ENCODE measurements at regions not wholly inside any gene's neighbourhood (a gene's known extent, or its start where the extent isn't known, plus 50 kb on each side); places are given as distances from the start of the nearest gene placed in this dataset.
"Not testable (repeated sequence)": the region's sequence is repeated elsewhere in the genome, so short reads cannot be mapped to it uniquely, and the experiment has no call there.

- H3K9ac ChIP-seq (ENCODE audit: low read length) = no peak overlapping the region
- no peaks in the 10 kb centered on the region for H3K36me3 ChIP-seq (ENCODE audit: control insufficient read depth, insufficient read depth, low read length, severe bottlenecking)
- H3K9me3 ChIP-seq (ENCODE audit: control insufficient read depth, low read length) = no peaks in the 10 kb centered on the region
- H3K4me3 ChIP-seq (ENCODE audit: low read length) = no peak overlapping the region
- peaks cover 24% of the 10 kb centered on the region for H3K4me1 ChIP-seq (ENCODE audit: control insufficient read depth, insufficient read depth, low read length)
- H3K27me3 ChIP-seq (replicated peaks; ENCODE audit: control insufficient read depth, insufficient read depth, low read length) = no peaks in the 10 kb centered on the region
- no peak for DNase-seq (ENCODE audit: low read depth)
Measured at GRCh38 chr16:26985100-26986065, 81.3 kb upstream of the C16orf82 start.

DNA sequence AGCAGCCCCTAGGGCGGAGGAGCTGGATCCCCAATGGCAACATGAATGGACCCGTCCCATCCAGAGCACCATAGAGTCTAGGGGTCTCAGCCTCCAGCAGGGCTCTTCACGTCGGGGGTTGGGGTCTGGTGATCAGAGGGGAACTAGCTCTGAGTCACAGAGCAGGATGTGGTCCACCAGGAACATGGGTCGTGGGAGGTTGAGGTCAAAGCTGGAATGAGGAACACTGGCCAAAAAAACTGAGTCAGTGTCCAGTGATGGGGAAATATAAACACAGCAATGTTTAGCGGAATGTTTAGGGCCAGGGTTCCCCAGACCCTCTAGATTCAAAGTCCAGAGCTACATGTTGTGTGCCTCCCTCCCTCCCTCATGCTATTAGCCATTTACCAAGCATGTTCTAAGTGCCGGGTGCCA, 79.1 kb upstream of the C16orf82 start:
- Histone ChIP-seq H3K36me3 (ENCODE audit: control insufficient read depth, insufficient read depth, low read length, severe bottlenecking) (no peaks in the 10 kb centered on the region), H3K9ac (ENCODE audit: low read length) (no peak overlapping the region), H3K9me3 (ENCODE audit: control insufficient read depth, low read length) (no peaks in the 10 kb centered on the region), H3K4me3 (ENCODE audit: low read length) (no peak overlapping the region), H3K27me3 (replicated peaks; ENCODE audit: control insufficient read depth, insufficient read depth, low read length) (no peaks in the 10 kb centered on the region), H3K4me1 (ENCODE audit: control insufficient read depth, insufficient read depth, low read length) (peaks cover 24% of the 10 kb centered on the region)
- peak; percentile 2 for DNase-seq (ENCODE audit: low read depth)

GRCh38 chr16:26988186-26988585, 78.5 kb upstream of the C16orf82 start:
- no peak overlapping the region for H3K9ac ChIP-seq (ENCODE audit: low read length)
- H3K4me3 ChIP-seq (ENCODE audit: low read length) = no peak overlapping the region
- no peaks in the 10 kb centered on the region for H3K36me3 ChIP-seq (ENCODE audit: control insufficient read depth, insufficient read depth, low read length, severe bottlenecking)
- no peak for DNase-seq (ENCODE audit: low read depth)
- no peaks in the 10 kb centered on the region for H3K27me3 ChIP-seq (replicated peaks; ENCODE audit: control insufficient read depth, insufficient read depth, low read length)
- H3K4me1 ChIP-seq (ENCODE audit: control insufficient read depth, insufficient read depth, low read length) = peaks cover 28% of the 10 kb centered on the region
- no peaks in the 10 kb centered on the region for H3K9me3 ChIP-seq (ENCODE audit: control insufficient read depth, low read length)

- H3K9me3 ChIP-seq (ENCODE audit: control insufficient read depth, low read length); H3K9ac ChIP-seq (ENCODE audit: low read length); H3K4me3 ChIP-seq (ENCODE audit: low read length); H3K27me3 ChIP-seq (replicated peaks; ENCODE audit: control insufficient read depth, insufficient read depth, low read length); DNase-seq (ENCODE audit: low read depth); H3K36me3 ChIP-seq (ENCODE audit: control insufficient read depth, insufficient read depth, low read length, severe bottlenecking): not testable (repeated sequence)
- peaks cover 35% of the 10 kb centered on the region for H3K4me1 ChIP-seq (ENCODE audit: control insufficient read depth, insufficient read depth, low read length)
Measured at GRCh38 chr16:26990384-26991120, 76.2 kb upstream of the C16orf82 start.

DNA sequence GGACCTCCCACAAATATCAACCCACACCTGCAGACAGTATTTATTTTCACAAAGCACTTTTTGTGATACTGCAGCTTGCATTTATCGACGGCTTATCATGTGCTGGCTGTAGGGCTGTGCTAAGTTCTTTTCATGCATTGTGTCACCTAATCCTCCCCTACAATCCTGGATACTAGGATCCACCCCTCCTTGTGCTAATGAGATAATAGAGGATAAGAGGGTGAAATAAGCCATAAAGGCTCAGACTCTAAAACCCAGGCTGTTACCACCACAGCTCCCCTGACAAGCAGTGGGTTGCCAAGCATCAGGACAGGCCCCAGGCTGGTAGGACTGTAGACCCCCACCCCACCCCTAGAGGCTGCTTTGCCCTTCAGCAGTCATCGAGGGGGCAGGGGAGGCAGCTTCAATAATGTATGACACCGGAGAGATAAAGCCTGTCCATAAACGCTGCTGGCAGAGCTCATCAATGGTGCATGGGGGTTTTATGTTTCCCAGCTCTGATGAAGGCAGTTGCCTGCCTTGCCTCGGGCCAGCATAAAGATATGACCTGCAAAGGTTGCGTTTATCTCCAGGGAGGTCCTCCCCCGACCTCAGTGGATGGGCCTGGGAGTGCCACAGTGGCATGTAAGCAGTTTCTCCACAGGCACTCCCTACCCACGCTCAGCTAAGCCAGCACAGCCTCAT, 73.9 kb upstream of the C16orf82 start:
- no peaks in the 10 kb centered on the region for H3K36me3 ChIP-seq (ENCODE audit: control insufficient read depth, insufficient read depth, low read length, severe bottlenecking)
- peaks cover 9% of the 10 kb centered on the region for H3K9me3 ChIP-seq (ENCODE audit: control insufficient read depth, low read length)
- peaks cover 22% of the 10 kb centered on the region for H3K4me1 ChIP-seq (ENCODE audit: control insufficient read depth, insufficient read depth, low read length)
- DNase-seq (ENCODE audit: low read depth) = no peak
- H3K9ac ChIP-seq (ENCODE audit: low read length) = no peak overlapping the region
- H3K27me3 ChIP-seq (replicated peaks; ENCODE audit: control insufficient read depth, insufficient read depth, low read length) = no peaks in the 10 kb centered on the region
- H3K4me3 ChIP-seq (ENCODE audit: low read length) = no peak overlapping the region

DNA sequence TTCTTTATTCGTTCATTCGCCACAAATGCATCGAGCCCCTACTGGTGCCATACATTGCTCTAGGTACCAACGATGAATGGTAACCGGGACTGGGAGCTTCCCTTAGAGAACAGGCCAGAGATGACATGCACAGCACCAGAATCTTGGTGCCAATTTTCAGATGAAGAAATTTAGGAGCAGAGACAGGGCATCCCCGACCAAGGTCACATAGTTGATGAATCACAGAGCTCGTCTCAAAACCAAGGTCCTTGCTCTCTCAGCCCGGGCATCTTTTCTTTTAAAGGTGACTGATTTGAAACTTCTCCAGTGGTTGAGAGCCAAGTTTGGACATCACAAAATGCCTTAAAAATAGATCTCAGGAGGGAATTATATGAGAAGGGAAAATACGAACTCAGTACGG, 73.2 kb upstream of the C16orf82 start:
- H3K27me3 ChIP-seq (replicated peaks; ENCODE audit: control insufficient read depth, insufficient read depth, low read length) = peaks cover under 1% of the 10 kb centered on the region
- DNase-seq (ENCODE audit: low read depth) = peak; percentile 1
- no peak overlapping the region for H3K9ac ChIP-seq (ENCODE audit: low read length)
- peak overlapping the region; percentile 29 for H3K4me3 ChIP-seq (ENCODE audit: low read length)
- H3K36me3 ChIP-seq (ENCODE audit: control insufficient read depth, insufficient read depth, low read length, severe bottlenecking) = no peaks in the 10 kb centered on the region
- H3K9me3 ChIP-seq (ENCODE audit: control insufficient read depth, low read length) = peaks cover 9% of the 10 kb centered on the region
- H3K4me1 ChIP-seq (ENCODE audit: control insufficient read depth, insufficient read depth, low read length) = peaks cover 16% of the 10 kb centered on the region

DNA sequence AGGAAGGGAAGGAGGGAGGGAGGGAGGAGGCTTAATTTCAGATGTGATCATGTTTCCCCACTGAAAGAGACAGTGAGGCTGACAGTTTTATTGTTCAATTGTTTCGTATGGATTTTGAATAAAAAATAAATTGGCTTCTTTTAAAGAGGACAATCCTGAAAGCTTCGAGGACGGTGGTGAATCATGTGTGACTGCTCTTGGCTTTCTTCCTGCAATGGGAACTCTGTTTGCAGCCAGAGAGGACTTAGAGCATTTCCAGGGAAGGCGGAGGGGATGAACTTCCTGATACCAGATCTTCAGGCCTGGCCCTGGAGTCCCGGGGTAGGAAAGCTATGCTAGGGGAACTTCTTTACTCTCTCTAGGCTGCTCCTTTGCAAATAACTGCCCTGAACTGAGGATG, 72.8 kb upstream of the C16orf82 start:
- no peaks in the 10 kb centered on the region for H3K36me3 ChIP-seq (ENCODE audit: control insufficient read depth, insufficient read depth, low read length, severe bottlenecking)
- peak; percentile 8 for DNase-seq (ENCODE audit: low read depth)
- H3K4me3 ChIP-seq (ENCODE audit: low read length) = peak overlapping the region; percentile 29
- H3K27me3 ChIP-seq (replicated peaks; ENCODE audit: control insufficient read depth, insufficient read depth, low read length) = peaks cover 5% of the 10 kb centered on the region
- peaks cover 9% of the 10 kb centered on the region for H3K9me3 ChIP-seq (ENCODE audit: control insufficient read depth, low read length)
- H3K4me1 ChIP-seq (ENCODE audit: control insufficient read depth, insufficient read depth, low read length) = peaks cover 16% of the 10 kb centered on the region
- no peak overlapping the region for H3K9ac ChIP-seq (ENCODE audit: low read length)

- Histone ChIP-seq H3K27me3 (replicated peaks; ENCODE audit: control insufficient read depth, insufficient read depth, low read length) (peaks cover 11% of the 10 kb centered on the region), H3K9ac (ENCODE audit: low read length) (no peak overlapping the region), H3K4me3 (ENCODE audit: low read length) (no peak overlapping the region), H3K36me3 (ENCODE audit: control insufficient read depth, insufficient read depth, low read length, severe bottlenecking) (no peaks in the 10 kb centered on the region), H3K9me3 (ENCODE audit: control insufficient read depth, low read length) (peaks cover 9% of the 10 kb centered on the region), H3K4me1 (ENCODE audit: control insufficient read depth, insufficient read depth, low read length) (peaks cover 16% of the 10 kb centered on the region)
- no peak for DNase-seq (ENCODE audit: low read depth)
Measured at GRCh38 chr16:26995522-26995921, 71.2 kb upstream of the C16orf82 start.

GRCh38 chr16:27005386-27005785, 61.3 kb upstream of the C16orf82 start:
- no peaks in the 10 kb centered on the region for H3K4me1 ChIP-seq (ENCODE audit: control insufficient read depth, insufficient read depth, low read length)
- no peak overlapping the region for H3K4me3 ChIP-seq (ENCODE audit: low read length)
- H3K9ac ChIP-seq (ENCODE audit: low read length) = no peak overlapping the region
- peaks cover 4% of the 10 kb centered on the region for H3K27me3 ChIP-seq (replicated peaks; ENCODE audit: control insufficient read depth, insufficient read depth, low read length)
- peaks cover 13% of the 10 kb centered on the region for H3K9me3 ChIP-seq (ENCODE audit: control insufficient read depth, low read length)
- no peaks in the 10 kb centered on the region for H3K36me3 ChIP-seq (ENCODE audit: control insufficient read depth, insufficient read depth, low read length, severe bottlenecking)
- no peak for DNase-seq (ENCODE audit: low read depth)

Measured in adipocyte (in vitro differentiated cells).